ENCODE measurements at regions not wholly inside any gene's neighbourhood (a gene's known extent, or its start where the extent isn't known, plus 50 kb on each side); places are given as distances from the start of the nearest gene placed in this dataset.
"Not testable (repeated sequence)": the region's sequence is repeated elsewhere in the genome, so short reads cannot be mapped to it uniquely, and the experiment has no call there.

DNA sequence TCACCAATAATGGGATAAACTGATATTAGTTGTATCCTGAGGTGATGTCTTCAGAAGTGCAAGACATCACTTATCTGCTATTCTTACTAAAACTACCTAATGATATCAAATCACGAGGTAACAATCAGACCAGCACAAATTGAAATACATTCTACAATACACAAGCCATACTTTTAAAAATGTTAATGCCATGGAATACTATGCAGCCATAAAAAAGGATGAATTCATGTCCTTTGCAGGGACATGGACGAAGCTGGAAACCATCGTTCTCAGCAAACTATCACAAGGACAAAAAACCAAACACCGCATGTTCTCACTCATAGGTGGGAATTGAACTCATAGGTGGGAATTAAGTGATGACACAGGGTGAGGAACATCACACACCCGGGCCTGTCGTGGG lies 129.3 kb downstream of the SST start:
- intact Hi-C loops (cut with micrococcal nuclease), result no loop called here

GRCh38 chr3:187536185-187536584 lies 134.0 kb downstream of the SST start:
- intact Hi-C loops (cut with micrococcal nuclease), result no loop called here

DNA sequence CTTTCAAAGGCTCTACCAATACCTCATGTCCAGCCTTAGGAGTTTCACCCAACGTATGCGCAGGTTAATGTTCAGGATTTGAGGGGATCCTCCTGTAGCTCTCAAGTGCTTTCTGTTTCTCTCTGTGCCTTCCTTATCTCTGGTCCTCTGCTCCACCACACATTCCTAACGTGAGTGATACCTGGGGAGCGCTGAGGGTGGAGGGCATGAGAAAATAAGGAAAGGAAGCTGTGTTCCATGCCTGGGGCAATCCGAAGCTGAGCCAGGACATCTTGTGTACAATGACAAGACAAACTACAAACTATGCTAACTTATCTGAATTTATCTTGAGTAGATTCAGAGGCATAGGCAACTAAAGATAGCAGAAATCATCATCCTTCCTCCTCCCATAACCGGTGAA lies 136.4 kb downstream of the SST start:
- intact Hi-C loops (cut with micrococcal nuclease), result no loop called here

GRCh38 chr3:187531831-187532230 lies 138.4 kb downstream of the SST start:
- intact Hi-C loops (cut with micrococcal nuclease), result no loop called here

- intact Hi-C loops (cut with micrococcal nuclease), result no loop called here
These were observed 147.3 kb downstream of the SST start for GRCh38 chr3:187522890-187523289.

GRCh38 chr3:187522293-187522692 lies 147.9 kb downstream of the SST start:
- intact Hi-C loops (cut with micrococcal nuclease), result no loop called here

- intact Hi-C loops (cut with micrococcal nuclease), result no loop called here
These were observed 148.6 kb downstream of the SST start for GRCh38 chr3:187521546-187521945.

GRCh38 chr3:187520027-187520945 lies 149.9 kb downstream of the SST start:
- intact Hi-C loops (cut with micrococcal nuclease), result no loop called here

DNA sequence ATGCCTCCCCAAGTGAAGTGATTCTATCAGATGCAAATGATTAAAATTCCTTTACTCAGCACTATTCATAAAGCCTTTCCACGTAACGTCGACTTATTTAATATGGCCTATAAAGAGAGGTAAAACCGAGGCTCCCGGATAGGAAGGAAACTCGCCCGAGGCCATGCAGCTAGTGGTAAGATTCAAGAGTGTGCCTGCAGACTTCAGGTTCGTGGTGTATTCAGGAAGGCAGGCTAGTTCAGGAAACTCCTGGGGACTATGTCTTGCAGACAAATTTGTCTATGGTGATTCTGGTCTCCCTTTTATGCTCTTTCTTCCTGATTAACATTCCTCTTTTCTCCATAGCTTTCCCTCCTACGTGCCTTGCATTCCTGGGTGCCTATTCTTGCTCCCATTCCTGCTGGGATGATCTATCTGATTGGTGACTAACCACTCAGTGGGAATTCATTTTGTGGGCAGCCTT lies 150.7 kb downstream of the SST start:
- intact Hi-C loops (cut with micrococcal nuclease), result no loop called here

DNA sequence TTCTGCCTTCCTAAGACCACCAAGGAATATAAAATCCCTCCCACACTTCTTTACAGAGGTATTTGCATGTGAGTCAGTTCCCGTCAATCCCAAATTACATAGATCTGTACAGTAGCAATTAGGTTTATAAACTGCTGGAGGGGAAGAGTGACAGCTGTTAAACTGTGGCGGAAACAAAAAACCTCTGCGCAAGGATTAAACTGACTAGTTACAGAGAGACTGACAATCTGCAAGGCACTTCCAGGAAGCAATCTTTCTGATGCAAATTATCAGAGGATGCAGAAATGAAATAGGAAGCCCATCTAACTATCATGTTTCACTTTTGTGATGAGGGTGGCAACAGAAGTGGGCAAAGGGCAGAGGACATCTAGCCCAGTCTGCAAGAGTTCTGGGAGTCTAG lies 150.4 kb downstream of the RTP4 start:
- intact Hi-C loops (cut with micrococcal nuclease), result no loop called here

- intact Hi-C loops (cut with micrococcal nuclease), result no loop called here
These were observed 150.0 kb downstream of the RTP4 start for GRCh38 chr3:187518207-187518606.

GRCh38 chr3:187516446-187517185 lies 148.4 kb downstream of the RTP4 start:
- intact Hi-C loops (cut with micrococcal nuclease), result no loop called here

- intact Hi-C loops (cut with micrococcal nuclease), result no loop called here
These were observed 139.7 kb downstream of the RTP4 start for GRCh38 chr3:187507905-187508304.

- intact Hi-C loops (cut with micrococcal nuclease), result no loop called here
These were observed 139.1 kb downstream of the RTP4 start for GRCh38 chr3:187507266-187507665.

DNA sequence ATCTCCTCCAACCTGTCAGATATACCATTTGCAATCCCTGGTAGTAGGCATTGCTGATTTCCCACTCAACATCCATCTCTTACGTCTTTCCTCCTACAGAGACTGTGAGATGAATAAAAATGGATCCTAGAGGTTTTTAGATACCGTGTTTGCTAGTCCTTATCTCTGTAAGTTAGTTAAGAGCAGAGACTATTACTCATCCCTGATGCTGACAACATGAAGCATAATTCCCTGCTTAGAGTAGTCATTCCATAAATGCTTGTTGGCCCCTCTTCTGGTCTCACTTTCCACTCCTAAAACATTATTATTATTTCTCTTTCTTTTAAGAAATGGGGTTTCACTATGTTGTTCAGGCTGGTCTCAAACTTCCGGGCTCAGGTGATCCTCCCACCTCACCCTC lies 136.2 kb downstream of the RTP4 start:
- intact Hi-C loops (cut with micrococcal nuclease), result no loop called here

DNA sequence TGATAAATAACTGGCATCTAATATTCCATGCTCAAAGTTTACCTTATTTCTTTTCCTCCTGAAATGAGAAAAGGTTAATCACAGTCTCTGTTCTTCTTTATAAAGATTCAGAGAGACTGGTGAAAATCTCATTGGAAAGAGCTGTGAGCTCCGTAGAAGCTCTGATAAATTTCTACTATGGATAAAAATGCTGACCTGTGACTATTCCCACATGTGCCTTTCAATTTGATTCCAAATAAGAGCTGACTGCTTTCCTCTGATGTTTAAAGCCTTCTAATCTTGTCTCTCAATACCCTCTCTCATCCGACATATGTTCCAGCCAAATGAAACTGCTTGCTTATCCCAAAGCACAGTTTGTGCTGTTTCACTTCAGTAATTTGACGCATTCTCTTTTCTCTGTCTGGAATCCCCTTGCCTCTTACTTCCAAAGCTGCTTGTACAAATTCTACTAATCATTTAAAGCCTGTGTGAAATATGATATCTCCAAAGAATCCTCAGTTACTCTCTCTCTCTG lies 130.1 kb downstream of the RTP4 start:
- intact Hi-C loops (cut with micrococcal nuclease), result no loop called here

- intact Hi-C loops (cut with micrococcal nuclease), result no loop called here
These were observed 128.9 kb downstream of the RTP4 start for GRCh38 chr3:187497052-187497451.

- intact Hi-C loops (cut with micrococcal nuclease), result not testable (repeated sequence)
These were observed 125.9 kb downstream of the RTP4 start for GRCh38 chr3:187494056-187494455.

DNA sequence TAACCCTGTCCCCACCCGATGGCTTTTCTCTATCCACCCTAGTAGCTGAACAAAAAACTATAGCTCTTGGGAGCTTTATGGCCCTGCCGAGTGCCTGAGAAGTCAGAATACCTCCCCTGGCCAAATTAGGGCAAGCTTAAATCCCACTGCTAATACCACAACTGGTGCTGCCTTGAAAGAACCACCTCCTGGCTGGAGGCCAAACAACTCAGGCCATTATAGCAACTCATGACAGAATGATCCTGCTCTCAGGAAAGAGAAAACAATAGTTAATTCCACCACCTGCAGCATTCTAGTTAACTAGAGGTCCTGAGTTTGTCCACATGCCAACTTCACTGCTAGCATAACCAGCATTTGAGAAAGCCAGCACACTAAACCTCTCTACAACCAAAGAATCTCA lies 123.2 kb downstream of the RTP4 start:
- intact Hi-C loops (cut with micrococcal nuclease), result no loop called here

DNA sequence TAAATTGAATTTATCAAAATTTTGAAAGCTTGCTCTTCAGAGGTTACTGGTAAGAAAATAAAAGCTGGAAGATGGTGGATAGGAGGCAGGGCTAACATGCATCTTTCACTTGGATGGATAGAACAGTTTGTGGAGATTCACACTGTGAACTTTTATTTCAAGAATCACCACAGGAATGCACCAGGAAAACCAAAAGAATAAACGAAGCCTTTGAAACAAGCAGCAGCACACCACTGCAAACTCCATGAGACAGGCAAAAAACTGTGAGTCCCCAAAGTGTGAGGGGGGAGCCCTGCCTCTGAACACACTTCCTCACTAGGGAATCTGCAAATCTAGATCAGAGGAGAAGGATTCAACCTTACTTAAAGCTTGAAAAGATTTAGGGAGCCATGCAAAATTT lies 122.2 kb downstream of the RTP4 start:
- intact Hi-C loops (cut with micrococcal nuclease), result no loop called here

DNA sequence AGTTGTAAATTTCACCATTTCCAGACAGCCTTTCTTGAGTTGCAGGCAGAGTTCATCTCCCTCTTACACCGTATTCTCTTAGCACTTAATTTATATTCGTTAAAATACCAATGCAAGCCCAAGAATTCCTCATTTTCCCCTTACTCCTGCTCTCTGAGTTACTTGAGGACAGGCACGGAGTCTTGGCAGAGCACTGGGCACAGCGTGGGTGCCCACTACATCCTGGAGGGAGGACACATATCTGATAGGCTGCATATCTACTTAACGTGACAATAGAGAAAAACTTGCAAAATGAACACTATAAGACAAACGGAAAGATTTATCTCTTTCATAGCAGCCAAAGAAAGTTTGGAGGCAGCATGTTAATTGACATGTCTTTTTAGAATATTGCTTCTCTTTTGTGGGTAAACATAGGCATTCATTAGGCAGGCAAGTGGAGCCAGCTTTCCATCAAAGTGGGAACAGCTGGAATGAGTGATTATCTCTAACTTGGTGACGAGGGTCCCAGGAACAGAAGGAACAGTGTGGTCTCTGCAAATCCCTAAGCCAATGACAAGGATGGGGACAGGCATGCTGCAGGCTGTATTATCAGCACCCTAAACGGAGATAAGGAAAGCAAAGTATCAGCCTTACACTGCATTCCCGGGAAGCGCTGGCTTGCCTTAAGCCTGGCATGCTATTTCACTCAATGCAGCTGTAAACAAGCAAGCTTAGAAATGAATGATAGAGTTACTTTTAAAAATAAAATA lies 116.5 kb downstream of the RTP4 start:
- intact Hi-C loops (cut with micrococcal nuclease), result no loop called here

DNA sequence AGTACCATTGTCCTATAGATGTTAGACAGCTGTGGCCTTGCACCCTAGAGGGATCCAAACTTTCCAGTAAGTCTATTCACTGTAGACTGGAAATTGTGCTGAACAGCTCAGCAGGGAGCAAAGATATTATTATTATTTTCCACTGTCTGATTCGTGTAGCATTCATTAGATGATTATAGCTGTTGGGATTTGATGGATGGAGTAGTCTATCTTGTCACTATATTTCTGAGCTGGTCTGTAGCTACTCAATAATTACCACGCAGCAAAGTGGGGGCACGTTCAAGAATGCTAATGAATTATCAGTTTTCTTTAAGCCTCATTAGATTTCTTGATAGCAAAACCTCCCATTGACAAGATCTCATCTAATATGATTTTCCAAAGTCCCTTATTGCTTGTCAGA lies 113.2 kb downstream of the RTP4 start:
- intact Hi-C loops (cut with micrococcal nuclease), result no loop called here

Data from T-helper 2 cell treated with Interferon-gamma antibody and Interleukin-4, amounts not matched to agents 100 ng/mL and 5 ng/mL, for 36 hours (primary cell).